Heart left ventricle (tissue), 16 donors: ENCODE measurements at regions not wholly inside any gene's neighbourhood (a gene's known extent, or its start where the extent isn't known, plus 50 kb on each side); places are given as distances from the start of the nearest gene placed in this dataset.

Experiments
- ATAC-seq, 4 donors: fragments of 200-7000 bp; cut with Tn5 transposase; one replicate each; pipeline ENCODE4 v1.9.1; 2020 to 2022; ENCODE audit warnings: moderate library complexity in 4 of 4, mild to moderate bottlenecking in 3 of 4, moderate number of reproducible peaks in 1 of 4
- DNase-seq, 5 donors: peaks; one replicate each; pipeline ENCODE4 v3.0.0-alpha.2; 2020
- H3K27ac ChIP-seq, 12 donors: fragments of 200-600 bp; sonication (generic) in 4 of 12; one replicate each; pipeline versions ENCODE4 v1.5.0 to v1.8.0; 2016 to 2022; ENCODE audit warnings: mild to moderate bottlenecking in 2 of 12
- H3K27me3 ChIP-seq, 9 donors: fragments of 200-600 bp; sonication (generic) in 2 of 9; one replicate each; pipeline versions ENCODE4 v1.5.1 to v1.8.0; 2016 to 2022; ENCODE audit warnings: mild to moderate bottlenecking in 3 of 9
- H3K36me3 ChIP-seq, 9 donors: fragments of 200-600 bp; sonication (generic) in 2 of 9; one replicate each; pipeline versions ENCODE4 v1.5.0 to v1.8.0; 2018 to 2022; ENCODE audit warnings: mild to moderate bottlenecking in 2 of 9
- H3K4me1 ChIP-seq, 12 donors: fragments of 200-600 bp; sonication (generic) in 4 of 12; one replicate each; pipeline versions ENCODE4 v1.5.0 to v1.8.0; 2016 to 2022; ENCODE audit warnings: mild to moderate bottlenecking in 3 of 12
- H3K4me3 ChIP-seq, 12 donors: fragments of 200-600 bp; sonication (generic) in 4 of 12; one replicate each; pipeline versions ENCODE4 v1.5.0 to v1.8.0; 2017 to 2022; ENCODE audit warnings: mild to moderate bottlenecking in 9 of 12, moderate library complexity in 4 of 12
- H3K9me3 ChIP-seq, 12 donors: fragments of 200-600 bp; sonication (generic) in 4 of 12; one replicate each; pipeline versions ENCODE4 v1.5.0 to v1.8.0; 2016 to 2022; ENCODE audit warnings: mild to moderate bottlenecking in 1 of 12
- CTCF ChIP-seq, 12 donors: fragments of 200-600 bp; sonication (generic) in 4 of 12; IDR thresholded peaks; one replicate each; pipeline versions ENCODE4 v1.5.0 to v1.8.0; 2018 to 2022; ENCODE audit warnings: antibody characterized with exemption in 12 of 12, mild to moderate bottlenecking in 5 of 12
- POLR2A ChIP-seq, 2 donors: fragments of 450-650 bp; IDR thresholded peaks; one replicate each; pipeline ENCODE4 v1.6.1; 2017; ENCODE audit warnings: antibody characterized with exemption in 2 of 2, mild to moderate bottlenecking in 2 of 2, moderate library complexity in 2 of 2
- WGBS, 4 donors: extraction: QIAGEN DNeasy Blood & Tissue Kit in 2 of 4; methylation state at CpG; one replicate each; pipeline versions ENCODE4 v1.1.5 to v1.1.7; 2013 to 2018; 5-methylcytosine and 5-hydroxymethylcytosine counted together
- intact Hi-C, 10 donors: fragments of 100-400 bp; cut with DNase I; formaldehyde crosslinking; loops; one replicate each; pipeline versions ENCODE4 v1.11.1 to v1.14.2; 2022
- donor health status: ischemic (EF 13 %, LVEDD 7.1; RV severe dilation, severe dysfunction).
- donor health status: healthy with polysubstance abuse.
- donor health status: DM: no; HTN: yes; CAD: no.
- donor health status: DM: no; HTN: no; CAD: no.
- donor health status: ischemic (EF 25% LVEDD 6.9; RV normal size, moderate dysfunction).
- donor health status: ischemic (EF 25% LVEDD 5.7; RV mildly dilated, moderate dysfunction).
- donor health status: healthy.
- donor health status: DM: yes; HTN: yes; CAD: no.
- donor health status: ischemic (EF 35%, LVEDD 5.7; RV mildly dilated, moderate dysfunction).
- donor health status: nonischemic (EF 11% LVEDD 7.7; RV severe dilation, severe dysfunction).
- donor health status: DM: yes; HTN: yes; CAD: no.
- donor health status: PGD.
- donor health status: ischemic (EF 29% LVEDD 5.4; RV normal size, mild dysfunction).
- donor health status: nonischemic (EF 23%, LVEDD 6.1; RV moderate dilation, normal function).

DNA sequence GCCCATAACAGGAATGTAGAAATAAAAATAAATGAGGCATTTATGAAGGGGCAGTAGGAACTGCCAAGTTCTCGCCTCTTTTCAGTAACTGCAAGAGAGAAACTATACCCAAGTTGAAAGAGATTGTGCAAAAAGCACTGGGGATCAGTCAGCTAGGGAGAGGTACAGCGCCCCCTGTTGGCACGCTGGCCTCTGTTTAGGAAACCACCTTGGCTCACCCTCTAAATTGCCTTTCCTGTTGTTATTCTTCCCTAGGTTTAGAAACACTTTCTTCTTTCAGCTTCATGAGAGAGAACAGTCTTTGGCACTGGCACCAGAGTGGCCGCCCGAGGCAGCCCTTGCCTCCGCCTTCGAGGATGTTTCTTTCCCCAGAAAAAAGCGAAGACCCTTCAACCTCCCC is 348.5 kb downstream of the MID1IP1 start:
- H3K27me3 ChIP-seq, result peaks cover 0 to 25% (median 0%) of the 10 kb centered on the region in 9 donors
- intact Hi-C loops, result loop anchor here (5.0 to 10.0 kb wide), 7 partner anchors 165 to 397 kb away; partner anchors contain the start of gene MID1IP1 (in 2 of the 10)
- WGBS, 4 donors, result 18 to 42% (median 29%) methylated on average over 8 of the region's 8 CpGs

DNA sequence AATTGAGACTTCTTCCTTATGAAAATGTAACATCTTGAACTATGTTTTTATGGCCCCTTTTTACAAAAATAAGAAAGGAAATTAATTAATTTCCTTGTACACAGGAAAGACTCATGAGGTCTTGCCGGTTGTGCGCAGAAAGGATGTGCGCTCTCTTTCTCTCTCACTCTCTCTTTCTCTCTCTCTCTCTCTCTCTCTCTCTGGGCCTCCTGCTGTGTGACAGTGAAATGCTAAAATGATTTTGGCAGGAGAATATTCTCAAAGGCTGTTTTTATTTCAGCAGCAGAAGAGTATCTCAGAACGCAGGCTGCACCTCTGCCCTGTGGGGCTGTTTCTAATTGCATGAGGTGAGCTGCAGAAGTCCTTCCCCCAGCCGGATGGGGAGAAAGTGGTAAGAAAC is 349.0 kb downstream of the MID1IP1 start:
- 57 to 66% (median 65%) methylated on average over 5 of the region's 5 CpGs for WGBS, 4 donors
- Histone ChIP-seq H3K4me3 (no peak overlapping the region), H3K27ac (no peak overlapping the region), H3K4me1 (peaks cover 0 to 7% (median 0%) of the 10 kb centered on the region in 12 donors), H3K36me3 (no peaks in the 10 kb centered on the region), H3K9me3 (no peaks in the 10 kb centered on the region), H3K27me3 (peaks cover 0 to 23% (median 0%) of the 10 kb centered on the region in 9 donors)
- DNase-seq (no peak), ATAC-seq (no peak)
- intact Hi-C loops, result loop anchor here in 4 of 10 donors (5.0 to 10.0 kb wide), 3 partner anchors 355 to 385 kb away; no protein-coding TSS in a partner anchor
- TF ChIP-seq CTCF (IDR thresholded peaks at IDR 0.05), result no peak
- no peak for TF ChIP-seq POLR2A (IDR thresholded peaks at IDR 0.05)

More for the DNA sequence above, 348.5 kb downstream of the MID1IP1 start:
- Histone ChIP-seq H3K4me3 (no peak overlapping the region), H3K27ac (no peak overlapping the region), H3K9me3 (no peaks in the 10 kb centered on the region), H3K4me1 (peaks cover 0 to 7% (median 0%) of the 10 kb centered on the region in 12 donors), H3K36me3 (no peaks in the 10 kb centered on the region)
- ATAC-seq, result peak in 3 of 4 donors; percentile 63 to 69 (median 68)
- TF ChIP-seq POLR2A (IDR thresholded peaks at IDR 0.05) (no peak), CTCF (IDR thresholded peaks at IDR 0.05) (peak; percentile 54 to 80 (median 62))
- peak; percentile 47 to 83 (median 62) for DNase-seq

- peaks cover 0 to 23% (median 0%) of the 10 kb centered on the region in 9 donors for H3K27me3 ChIP-seq
- TF ChIP-seq CTCF (IDR thresholded peaks at IDR 0.05), result no peak
- TF ChIP-seq POLR2A (IDR thresholded peaks at IDR 0.05), result no peak
- no peak for ATAC-seq
- H3K4me1 ChIP-seq, result peaks cover 0 to 7% (median 0%) of the 10 kb centered on the region in 12 donors
- no peak for DNase-seq
- no peaks in the 10 kb centered on the region for H3K9me3 ChIP-seq
- WGBS, 4 donors, result 65 to 84% (median 73%) methylated on average over 5 of the region's 5 CpGs
- no peak overlapping the region for H3K4me3 ChIP-seq
- H3K27ac ChIP-seq, result no peak overlapping the region
- intact Hi-C loops, result loop anchor here in 4 of 10 donors (5.0 to 10.0 kb wide), 3 partner anchors 356 to 386 kb away; no protein-coding TSS in a partner anchor
- no peaks in the 10 kb centered on the region for H3K36me3 ChIP-seq
These were observed 349.4 kb downstream of the MID1IP1 start for GRCh38 chrX:39150621-39151020.

DNA sequence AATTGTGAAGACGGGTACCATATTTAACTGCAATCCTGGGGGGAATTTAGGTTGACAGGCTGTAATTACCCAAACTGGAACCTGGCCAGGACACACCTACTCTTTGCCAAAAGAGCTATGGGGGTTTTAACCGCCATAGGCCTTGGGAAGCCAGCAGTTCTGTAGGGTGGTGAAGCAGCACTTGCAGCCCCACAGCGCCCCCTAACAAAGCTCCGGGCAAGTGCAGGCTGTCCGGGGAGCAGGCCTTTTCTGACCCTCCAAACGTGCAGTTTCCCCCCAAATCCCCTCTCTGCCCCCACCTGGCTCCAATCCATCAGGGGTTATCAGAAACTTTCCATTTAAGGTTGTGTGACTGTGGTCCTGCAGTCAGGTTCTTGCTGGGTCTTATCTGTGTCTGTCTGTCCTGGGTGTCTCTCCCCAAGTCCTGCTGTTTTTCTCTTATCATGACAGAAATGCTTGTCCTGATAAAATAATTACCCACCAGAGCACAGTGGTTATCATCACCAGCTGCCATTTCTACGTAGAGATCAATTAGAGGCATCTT is 350.9 kb downstream of the MID1IP1 start:
- Histone ChIP-seq H3K4me3 (no peak overlapping the region), H3K9me3 (no peaks in the 10 kb centered on the region), H3K4me1 (peaks cover 0 to 7% (median 0%) of the 10 kb centered on the region in 12 donors), H3K36me3 (no peaks in the 10 kb centered on the region), H3K27me3 (peaks cover 0 to 24% (median 0%) of the 10 kb centered on the region in 9 donors), H3K27ac (no peak overlapping the region)
- ATAC-seq, result no peak
- DNase-seq, result peak in 2 of 5 donors; percentile 24 to 41
- intact Hi-C loops, result loop anchor here in 4 of 10 donors (5.0 to 10.0 kb wide), 3 partner anchors 357 to 387 kb away; no protein-coding TSS in a partner anchor
- TF ChIP-seq CTCF (IDR thresholded peaks at IDR 0.05), result peak; percentile 17 to 51 (median 34)
- TF ChIP-seq POLR2A (IDR thresholded peaks at IDR 0.05), result no peak
- 20 to 60% (median 40%) methylated on average over 7 of the region's 7 CpGs for WGBS, 4 donors
